HG03378 (cell line): ENCODE measurements at regions not wholly inside any gene's neighbourhood (a gene's known extent, or its start where the extent isn't known, plus 50 kb on each side); places are given as distances from the start of the nearest gene placed in this dataset.

ENCODE experiments used
- ATAC-seq: cut with Tn5 transposase; IDR thresholded peaks from one replicate; pipeline ENCODE4 v1.9.1; 2021; ENCODE audit warnings: mild to moderate bottlenecking, moderate library complexity; ENCODE audit not compliant: unreplicated experiment

DNA sequence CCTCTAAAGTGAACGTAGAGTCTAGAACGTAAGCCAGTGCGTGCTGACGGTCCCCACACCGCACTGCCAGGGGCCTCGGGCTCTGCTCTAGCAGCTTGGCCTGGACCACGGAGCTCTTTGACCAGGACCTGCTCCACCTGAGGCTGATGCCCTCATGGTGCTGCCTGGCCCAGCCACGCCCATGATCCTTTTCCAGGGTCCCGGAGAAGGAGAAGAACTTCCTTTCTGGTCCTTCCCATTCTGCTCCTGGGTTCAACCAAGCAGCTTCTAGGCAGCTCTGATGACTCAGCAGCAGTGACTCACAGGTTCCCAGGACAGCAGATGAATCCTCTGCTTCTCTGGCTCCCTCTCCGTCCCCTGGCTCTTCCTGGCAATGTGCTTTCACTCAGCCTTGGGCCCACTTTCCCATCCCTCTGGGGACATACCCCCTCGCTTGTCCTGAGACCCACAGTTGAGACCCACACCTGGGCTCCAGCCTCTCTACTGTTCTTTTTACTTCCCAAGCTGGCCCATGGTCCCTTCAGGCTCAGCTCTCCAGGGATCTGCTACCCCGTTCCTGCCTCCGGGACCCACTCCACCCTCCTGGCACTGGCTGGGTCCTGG is 246.3 kb upstream of the RAB4A start:
- ATAC-seq = no peak

DNA sequence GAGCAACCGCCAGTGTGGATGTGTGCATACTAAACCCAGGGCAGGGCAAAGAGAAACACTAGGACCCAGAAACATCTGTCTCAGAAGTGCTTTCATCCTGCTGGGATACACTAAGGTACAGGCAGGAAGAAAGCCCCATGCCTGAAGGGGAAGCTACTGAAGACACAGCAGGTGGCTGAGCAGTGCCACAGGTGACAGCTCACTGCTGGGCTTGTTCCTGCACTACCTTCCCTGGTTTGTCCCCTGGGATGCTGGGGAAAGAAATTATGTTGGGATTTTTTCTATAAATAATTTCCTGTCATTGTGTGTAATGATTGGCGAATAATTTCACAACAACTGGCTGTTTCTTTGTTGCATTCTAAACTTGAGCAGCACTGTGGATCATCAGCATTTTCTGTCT is 245.3 kb upstream of the RAB4A start:
- no peak for ATAC-seq

DNA sequence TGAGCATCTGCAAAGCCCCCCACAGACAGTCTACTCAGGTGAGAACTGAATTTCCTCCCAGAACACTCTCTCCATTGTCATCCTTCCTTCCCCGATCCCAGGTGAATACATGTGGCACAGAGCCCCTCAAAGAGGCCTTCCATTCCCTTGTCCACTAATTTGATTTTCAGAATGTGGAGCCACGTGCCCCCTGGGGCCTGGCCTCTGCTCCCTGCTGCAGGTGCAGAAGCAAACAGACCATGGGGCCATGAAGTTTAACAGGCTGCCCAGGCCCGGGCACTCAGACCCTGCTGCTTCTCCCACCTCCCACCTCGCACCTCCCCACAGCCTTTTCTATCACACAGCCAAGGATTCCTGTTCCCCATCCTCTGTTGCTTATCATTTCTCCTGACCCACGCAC is 243.8 kb upstream of the RAB4A start:
- ATAC-seq = no peak

DNA sequence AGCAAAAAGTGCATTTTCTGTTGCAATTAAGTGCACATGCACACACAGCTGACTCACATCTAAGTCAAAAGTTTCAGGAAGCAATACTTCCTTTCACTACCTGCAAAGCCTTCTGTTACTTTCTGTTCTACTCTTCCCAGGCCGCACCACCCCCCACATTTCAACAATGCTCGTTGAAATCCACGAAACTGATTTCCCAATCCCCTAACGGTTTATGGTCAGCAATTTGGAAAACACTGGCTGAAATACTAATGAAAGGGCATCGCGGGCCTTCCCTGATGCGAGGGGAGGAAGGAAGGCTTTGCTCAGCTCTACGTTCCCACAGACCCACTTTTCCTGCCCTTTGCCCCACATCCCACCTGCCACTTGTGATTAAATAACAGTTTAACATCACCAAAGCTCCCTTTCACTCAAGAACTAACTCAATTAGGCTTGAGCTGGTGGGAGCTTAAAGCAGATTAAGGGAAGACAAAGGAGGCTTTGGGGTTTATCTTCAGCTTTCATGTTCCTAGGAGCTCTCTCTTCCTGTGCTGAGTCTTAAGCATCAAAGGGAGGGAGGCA is 243.2 kb upstream of the RAB4A start:
- ATAC-seq = no peak

DNA sequence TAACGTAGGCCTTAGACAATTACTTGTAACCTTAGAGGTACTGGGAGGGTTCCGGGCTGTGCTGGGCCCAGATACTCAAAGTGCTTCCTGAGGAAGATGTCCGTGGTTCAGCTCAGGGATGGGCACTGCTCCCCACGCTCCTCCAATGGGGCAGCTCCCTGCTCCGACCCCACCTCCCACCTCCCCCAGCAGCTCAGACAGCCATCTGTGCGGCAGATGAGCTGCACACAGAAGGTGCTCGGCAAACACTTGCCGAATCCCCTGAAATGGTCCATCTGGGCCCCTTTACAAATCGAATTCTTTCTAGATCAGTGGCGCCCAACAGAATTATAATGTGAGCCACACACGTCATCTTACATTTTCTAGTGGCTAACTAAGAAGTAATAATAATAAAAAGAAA is 242.4 kb upstream of the RAB4A start:
- no peak for ATAC-seq

DNA sequence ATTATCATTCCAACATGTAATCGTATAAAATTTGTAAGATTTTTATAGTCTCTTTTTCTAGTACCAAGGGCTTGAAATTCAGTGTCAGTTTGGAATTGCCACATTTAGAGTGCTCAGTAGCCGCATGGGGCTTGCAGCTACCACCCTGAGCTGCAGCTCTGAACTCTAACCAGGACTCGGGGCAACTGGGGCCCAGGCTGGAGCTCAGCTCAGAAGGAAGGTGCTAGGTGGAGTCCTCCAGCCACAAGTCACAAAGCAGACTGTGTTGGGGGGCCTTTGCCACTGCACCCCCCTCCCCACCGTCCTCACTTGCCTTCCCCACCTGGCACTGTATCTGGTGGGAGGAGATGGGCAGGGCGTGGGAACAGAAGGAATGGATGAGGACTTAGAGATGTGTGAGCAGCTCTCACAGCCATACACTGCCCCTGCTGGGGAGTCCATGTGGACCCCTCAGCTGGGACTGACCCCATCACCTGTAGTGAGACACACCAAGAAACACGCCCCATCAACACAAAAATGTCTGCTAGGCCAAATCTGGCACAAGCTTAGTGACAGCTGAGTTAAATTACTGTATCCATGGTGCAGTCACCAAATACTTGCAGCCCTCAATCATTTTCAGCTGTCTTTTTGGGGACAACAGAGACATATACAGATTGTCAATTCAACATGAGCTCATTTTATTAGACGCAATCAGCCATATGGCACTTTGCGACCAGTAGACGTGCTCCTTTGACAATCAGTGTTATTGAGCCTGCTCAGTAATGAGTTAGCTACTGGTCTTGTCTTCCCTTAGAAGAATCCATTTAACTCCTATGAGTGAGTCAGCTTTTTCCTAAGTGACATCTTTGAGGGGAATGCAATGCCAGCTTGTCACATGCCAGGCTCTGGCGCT is 241.7 kb upstream of the RAB4A start:
- ATAC-seq = no peak

DNA sequence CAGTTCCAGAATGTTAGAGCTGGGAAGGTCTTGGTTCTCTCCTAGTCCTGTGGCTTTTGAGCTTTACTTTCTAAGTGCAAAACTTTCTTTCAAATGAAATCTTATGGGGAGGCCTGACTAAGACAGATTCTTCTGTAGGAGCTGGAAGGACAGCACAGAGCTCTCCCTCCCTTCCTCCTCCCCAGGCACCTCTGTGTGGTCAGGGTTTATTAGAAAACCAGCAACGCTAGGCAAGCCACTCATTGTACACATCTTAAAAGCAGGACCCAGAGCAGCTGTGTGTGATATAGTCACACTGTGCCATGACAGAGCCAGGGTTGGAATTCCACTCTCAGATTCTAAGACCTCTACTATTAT is 241.1 kb upstream of the RAB4A start:
- ATAC-seq = no peak

DNA sequence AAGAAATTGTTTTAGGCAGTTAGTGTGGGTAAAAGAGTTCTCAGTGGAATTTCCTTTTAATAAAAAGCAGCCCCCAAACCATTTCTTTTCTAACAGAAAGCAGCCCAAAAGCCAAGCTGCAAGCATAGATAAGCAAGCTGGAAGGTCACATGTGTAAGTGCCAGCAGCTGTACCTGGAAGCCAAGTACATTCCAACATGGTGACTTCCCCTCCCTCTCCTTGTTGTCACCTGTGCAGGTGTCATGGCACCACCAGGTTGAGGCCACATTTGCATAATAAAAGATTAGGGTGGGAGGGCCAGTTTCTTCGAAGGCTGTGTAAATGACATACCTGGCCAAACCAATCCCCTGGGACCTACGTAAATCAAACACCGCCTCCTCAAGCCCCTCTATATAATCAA is 240.3 kb upstream of the RAB4A start:
- no peak for ATAC-seq

DNA sequence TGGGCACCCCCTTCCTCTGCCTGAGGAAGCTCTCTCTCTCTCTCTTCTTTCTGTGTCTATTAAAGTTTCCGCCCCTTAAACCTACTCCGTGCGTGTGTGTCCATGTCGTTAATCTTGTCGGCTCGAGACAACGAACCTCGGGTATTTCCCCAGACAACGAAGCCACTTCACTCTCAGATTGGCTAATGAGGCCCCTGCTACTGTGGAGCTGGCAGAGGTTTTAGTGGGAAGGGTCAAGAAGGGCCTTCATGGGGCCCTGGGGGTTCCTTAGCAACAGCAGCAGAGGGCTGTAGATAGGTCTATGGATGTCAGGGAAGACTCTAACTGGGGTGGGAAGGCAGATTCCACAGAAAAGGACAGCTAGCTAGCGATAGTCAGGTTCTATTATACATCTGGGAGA is 239.8 kb upstream of the RAB4A start:
- ATAC-seq = no peak

DNA sequence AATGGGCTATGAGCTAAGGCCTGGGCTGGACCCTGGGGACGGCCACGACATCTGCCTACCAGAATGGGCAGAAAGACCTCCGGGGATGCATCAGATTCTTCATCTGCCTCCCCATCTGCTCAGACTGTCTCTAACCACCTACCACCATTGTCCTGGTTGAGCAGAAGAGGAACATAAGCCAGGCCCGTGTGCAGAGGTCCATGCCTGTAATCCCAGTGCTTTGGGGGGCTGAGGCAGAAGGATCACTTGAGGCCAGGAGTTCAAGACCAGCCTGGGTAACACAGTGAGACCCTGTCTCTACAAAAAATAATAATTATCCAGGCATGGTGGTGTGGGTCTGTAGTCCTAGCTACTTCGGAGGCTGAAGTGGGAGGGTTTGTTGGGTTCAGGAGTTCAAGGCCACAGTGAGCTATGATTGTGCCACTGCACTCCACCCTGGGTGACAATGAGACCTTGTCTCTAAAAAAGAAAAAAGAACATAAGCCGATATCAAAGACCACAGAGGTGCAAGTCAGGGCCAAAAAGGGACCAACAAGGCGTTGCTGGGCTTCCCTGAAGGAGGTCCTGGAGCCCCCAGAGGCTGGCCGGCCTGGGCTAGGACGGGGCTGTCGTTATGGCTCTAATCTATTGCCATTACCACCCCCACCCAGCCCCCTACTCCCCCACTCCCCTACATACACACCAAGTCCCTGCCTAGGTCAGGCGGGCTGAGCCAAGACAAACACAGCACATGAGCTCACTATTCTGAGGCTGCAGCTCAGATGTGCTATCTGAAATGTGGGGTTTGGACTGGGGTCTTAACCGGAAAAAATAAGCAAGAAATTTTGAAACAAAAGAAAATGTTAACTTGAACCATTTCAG is 239.2 kb upstream of the RAB4A start:
- ATAC-seq = no peak

DNA sequence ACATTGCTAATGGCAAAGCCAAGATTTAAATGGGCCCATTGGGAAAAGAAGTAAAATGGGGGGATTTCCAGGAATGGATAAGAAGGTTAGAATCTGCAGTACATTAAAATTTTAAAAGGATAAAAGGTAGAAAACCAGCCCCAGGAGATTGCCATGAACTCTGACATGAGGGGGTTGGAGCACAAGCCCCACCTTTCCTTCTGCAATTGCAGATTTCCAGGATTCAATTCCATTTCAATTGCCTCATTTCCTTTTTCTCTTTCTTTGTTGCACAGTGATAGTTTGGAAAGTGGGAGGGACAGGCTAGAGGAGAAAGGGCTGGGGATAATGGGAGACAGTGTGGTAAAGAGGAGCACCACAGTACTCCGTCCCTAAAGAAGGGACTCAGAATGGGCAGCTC is 238.5 kb upstream of the RAB4A start:
- no peak for ATAC-seq

DNA sequence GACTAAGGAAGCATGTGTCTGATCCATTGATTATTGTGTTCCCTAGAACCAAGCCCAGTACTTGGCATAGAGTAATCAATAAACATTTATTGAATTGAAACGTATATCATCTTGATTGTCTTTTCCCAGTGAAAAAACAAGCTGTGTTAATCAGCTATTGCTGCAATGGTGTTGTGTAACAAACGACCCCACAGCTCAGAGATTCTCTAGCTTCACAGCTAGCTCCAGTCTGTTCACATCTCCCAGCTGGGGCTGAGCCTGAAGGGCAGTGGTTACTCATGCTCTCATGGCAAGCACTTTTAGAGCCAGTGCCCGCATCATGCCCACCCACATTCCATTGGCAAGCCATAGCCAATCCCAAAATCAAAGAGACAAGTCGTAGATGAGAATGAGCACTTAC is 237.4 kb upstream of the RAB4A start:
- no peak for ATAC-seq

DNA sequence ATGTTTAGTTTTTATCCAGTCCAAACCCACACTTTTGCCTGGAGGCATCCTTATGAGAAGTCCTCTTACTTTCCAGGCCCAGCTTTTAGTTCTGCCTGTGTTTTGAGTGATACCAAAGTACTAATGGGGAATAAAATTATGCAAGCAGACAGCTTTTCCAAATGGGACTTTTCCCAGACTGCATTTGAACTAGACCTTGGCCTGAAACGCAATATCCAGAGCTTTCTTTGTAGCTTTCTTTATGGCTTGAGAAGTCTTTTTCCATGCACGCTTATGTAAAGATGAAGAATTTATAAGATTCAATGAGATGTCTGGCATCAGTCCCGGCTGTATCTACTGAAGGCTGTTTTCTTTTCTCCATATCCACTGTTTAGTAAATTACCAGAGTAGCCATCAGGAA is 236.6 kb upstream of the RAB4A start:
- ATAC-seq = no peak

DNA sequence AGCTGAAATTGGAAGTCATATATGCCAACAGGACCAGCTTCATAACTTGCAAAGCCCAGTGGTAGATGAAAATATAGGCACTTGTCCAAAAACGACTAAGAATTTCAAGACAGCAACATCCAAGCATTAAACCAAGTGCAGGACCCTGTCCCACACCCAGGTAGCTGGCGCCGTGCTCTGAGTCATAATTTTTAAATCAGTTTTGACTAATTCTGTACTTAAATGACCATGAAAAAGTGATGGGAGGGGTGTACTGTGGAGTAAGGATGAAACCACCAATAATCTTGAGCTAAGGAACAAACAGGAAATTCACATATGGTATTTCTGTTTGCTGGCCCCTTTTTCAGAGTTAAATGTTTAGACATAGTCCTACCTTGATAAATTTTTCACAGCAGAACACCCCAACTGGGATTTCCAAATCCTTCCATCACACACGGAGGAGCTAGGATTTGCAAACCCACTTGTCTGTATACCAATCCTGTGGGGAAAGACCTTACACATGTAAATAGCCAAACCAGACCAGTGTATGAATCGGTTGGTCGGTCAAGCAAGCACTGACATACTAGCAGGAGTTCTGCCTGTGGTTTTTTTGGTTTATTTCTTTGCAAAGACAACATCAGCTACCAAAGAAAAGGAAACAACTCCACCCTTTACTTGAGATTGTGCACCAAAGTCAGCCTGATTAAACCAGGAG is 235.7 kb upstream of the RAB4A start:
- ATAC-seq = peak; percentile 90

DNA sequence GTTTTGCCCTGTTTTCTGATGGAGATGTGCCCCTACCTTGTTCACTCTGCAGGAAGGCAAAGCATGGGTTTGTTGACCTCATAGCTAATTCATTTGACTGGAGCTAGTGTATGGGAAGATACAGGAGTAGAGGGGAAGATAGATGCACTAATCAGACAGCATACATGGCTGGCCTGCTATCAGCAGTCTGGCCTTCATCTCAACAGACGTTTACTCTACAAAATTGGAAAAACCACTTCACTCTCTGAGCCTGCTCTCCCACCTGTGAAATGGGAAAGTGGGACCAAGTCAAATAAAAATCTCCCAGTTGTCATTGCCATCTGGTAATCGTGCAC is 235.2 kb upstream of the RAB4A start:
- peak; percentile 25 for ATAC-seq

DNA sequence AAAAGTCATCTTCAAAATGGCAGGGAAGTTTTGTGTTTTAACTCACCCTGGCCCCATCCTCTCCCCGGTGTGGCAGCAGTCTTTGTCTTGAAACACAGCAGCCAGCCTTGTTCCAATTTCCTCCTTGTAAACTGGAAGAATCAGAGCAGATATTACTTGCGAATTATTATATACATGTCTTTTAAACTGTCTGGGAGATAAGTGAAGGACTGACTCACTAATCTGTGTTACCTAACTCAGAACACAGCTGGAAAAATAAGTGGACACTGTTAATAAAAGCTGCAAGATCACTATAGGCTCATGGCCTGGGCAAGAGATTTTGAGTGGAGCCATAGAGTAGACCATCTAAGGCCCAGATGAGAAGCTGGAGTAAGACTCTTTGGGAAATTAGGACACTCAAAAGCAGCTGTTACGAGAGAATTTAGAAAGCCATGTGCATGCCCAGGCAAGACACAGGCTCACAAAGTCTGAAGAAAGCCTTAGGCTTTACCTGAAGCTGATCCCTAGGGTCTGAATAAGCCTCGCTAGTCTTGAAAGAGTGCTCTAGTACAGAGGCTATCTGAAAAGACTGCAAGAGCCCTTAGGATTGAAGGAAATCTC is 233.0 kb upstream of the RAB4A start:
- ATAC-seq = no peak

DNA sequence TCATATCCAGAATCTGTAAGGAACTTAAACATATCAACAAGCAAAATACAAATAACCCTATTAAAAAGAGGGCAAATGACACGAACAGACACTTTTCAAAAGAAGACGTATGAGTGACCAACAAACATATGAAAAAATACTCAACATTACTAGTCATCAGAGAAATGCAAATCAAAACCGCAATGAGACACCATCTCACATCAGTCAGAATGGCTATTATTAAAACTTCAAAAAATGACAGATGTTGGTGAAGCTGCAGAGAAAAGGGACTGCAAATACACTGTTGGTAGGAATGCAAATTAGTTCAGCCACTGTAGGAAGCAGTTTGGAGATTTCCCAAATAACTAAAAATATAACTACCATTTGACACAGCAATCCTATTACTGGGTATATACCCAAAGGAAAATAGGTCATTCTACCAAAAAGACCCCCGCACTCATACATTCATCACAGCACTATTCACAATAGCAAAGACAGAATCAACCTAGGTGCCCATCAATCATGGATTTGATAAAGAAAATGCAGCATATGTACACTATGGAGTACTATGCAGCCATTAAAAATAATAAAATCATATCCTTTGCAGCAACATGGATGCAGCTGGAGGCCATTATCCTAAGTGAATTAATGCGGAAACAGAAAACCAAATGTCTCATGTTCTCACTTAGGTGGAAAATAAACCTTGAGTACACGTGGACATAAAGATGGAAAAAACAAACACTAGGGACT is 230.1 kb upstream of the RAB4A start:
- ATAC-seq = no peak

DNA sequence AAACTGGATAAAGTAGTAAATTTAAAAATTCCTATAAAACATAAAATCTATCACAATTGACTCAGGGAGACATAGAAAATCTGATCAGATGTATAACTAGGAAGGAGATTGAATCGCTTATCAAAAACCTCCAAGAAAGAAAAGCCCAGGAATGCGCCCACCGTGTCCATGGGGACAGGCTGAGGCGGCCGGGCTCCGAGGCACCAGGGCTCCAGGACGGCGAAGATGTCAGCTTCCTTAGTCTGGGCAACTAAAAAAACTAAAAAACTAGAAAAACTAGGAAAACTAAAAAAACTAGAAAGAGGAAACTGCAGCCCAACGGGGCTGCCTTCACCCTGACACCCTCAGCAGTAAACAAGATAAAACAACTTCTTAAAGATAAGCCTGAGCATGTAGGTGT is 229.0 kb upstream of the RAB4A start:
- no peak for ATAC-seq

DNA sequence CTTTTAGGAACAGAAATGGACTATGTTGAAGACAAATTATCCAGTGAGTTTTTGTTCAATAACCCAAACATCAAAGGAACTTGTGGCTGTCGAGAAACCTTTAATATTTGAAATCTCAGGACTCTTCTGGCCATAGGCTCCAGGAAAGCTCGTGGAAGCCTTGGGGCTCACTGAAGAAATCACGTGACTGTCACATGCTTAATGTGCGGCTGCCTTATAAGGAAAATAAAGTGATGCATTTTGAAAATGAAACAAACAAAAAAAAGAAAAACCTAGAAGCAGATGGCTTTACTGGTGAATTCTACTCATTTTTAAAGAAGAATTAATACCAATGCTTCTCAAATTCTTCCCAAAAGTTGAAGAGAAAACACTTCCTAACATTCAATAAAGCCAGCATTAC is 228.4 kb upstream of the RAB4A start:
- ATAC-seq = no peak

DNA sequence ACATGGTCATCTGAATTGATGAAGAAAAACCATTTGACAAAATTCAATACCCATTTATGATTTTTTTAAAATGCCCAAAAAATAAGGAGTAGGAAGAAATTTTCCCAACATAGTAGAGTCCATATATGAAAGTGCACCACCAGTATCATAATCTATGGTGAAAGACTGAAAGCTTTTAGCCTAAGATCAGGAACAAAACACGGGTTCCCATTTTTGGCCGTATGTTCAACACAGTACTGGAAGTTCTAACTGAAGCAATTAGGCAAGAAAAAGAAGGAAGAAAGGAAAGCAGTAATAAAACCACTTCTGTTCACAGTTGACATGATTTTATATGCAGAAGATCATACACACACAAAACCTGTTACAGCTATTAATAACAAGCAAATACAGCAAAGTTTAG is 227.8 kb upstream of the RAB4A start:
- ATAC-seq = no peak
